ENCODE measurements at regions not wholly inside any gene's neighbourhood (a gene's known extent, or its start where the extent isn't known, plus 50 kb on each side); places are given as distances from the start of the nearest gene placed in this dataset.

DNA sequence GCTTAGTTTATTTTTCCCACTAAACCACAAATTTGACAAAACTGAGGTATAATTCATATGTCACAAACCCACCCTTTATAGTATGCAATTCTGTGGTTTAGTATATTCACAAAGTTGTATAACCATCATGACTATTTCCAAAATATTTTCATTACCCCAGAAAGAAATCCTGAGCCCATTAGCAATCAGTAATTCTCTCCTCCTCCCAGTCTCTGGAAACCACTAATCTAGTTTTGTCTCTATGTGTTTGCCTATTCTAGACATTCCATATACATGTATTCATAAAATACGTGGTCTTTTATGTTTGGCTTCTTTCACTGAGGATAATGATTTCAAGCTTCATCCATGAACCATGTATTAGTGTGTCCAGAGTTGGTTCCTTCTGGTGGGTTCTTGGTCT, 267.6 kb downstream of the AEBP2 start:
- TF ChIP-seq EZH2 (IDR thresholded peaks at IDR 0.05; ENCODE audit: borderline replicate concordance, low read depth, low read length) (no peak), NFIX (CRISPR knock-in tag; IDR thresholded peaks at IDR 0.05; ENCODE audit: low read depth) (no peak), NR3C1 (CRISPR knock-in tag; IDR thresholded peaks at IDR 0.05) (no peak), HDAC2 (IDR thresholded peaks at IDR 0.05) (no peak), JUN (IDR thresholded peaks at IDR 0.05; ENCODE audit: borderline replicate concordance, low read depth, low read length) (no peak), JUN (CRISPR knock-in tag; IDR thresholded peaks at IDR 0.05; ENCODE audit: borderline replicate concordance) (no peak), RFX1 (IDR thresholded peaks at IDR 0.05) (no peak)
- TF ChIP-seq, protein P1, sequence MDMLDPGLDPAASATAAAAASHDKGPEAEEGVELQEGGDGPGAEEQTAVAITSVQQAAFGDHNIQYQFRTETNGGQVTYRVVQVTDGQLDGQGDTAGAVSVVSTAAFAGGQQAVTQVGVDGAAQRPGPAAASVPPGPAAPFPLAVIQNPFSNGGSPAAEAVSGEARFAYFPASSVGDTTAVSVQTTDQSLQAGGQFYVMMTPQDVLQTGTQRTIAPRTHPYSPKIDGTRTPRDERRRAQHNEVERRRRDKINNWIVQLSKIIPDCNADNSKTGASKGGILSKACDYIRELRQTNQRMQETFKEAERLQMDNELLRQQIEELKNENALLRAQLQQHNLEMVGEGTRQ (CRISPR knock-in tag; IDR thresholded peaks at IDR 0.05), result no peak
- TF ChIP-seq, protein P2, sequence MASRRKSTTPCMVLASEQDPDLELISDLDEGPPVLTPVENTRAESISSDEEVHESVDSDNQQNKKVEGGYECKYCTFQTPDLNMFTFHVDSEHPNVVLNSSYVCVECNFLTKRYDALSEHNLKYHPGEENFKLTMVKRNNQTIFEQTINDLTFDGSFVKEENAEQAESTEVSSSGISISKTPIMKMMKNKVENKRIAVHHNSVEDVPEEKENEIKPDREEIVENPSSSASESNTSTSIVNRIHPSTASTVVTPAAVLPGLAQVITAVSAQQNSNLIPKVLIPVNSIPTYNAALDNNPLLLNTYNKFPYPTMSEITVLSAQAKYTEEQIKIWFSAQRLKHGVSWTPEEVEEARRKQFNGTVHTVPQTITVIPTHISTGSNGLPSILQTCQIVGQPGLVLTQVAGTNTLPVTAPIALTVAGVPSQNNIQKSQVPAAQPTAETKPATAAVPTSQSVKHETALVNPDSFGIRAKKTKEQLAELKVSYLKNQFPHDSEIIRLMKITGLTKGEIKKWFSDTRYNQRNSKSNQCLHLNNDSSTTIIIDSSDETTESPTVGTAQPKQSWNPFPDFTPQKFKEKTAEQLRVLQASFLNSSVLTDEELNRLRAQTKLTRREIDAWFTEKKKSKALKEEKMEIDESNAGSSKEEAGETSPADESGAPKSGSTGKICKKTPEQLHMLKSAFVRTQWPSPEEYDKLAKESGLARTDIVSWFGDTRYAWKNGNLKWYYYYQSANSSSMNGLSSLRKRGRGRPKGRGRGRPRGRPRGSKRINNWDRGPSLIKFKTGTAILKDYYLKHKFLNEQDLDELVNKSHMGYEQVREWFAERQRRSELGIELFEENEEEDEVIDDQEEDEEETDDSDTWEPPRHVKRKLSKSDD (conservative IDR thresholded peaks at IDR 0.05; ENCODE audit: low read length), result no peak
- TF ChIP-seq, protein P3, sequence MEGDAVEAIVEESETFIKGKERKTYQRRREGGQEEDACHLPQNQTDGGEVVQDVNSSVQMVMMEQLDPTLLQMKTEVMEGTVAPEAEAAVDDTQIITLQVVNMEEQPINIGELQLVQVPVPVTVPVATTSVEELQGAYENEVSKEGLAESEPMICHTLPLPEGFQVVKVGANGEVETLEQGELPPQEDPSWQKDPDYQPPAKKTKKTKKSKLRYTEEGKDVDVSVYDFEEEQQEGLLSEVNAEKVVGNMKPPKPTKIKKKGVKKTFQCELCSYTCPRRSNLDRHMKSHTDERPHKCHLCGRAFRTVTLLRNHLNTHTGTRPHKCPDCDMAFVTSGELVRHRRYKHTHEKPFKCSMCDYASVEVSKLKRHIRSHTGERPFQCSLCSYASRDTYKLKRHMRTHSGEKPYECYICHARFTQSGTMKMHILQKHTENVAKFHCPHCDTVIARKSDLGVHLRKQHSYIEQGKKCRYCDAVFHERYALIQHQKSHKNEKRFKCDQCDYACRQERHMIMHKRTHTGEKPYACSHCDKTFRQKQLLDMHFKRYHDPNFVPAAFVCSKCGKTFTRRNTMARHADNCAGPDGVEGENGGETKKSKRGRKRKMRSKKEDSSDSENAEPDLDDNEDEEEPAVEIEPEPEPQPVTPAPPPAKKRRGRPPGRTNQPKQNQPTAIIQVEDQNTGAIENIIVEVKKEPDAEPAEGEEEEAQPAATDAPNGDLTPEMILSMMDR (IDR thresholded peaks at IDR 0.05 in 2 of 3, conservative IDR thresholded peaks at IDR 0.05 in 1 of 3; ENCODE audit: insufficient read depth in 2 of 3, low read depth in 1 of 3, low read length in 3 of 3), result no peak

All from K562 (cell line).